Tibial nerve (tissue), 4 donors: ENCODE measurements at regions not wholly inside any gene's neighbourhood (a gene's known extent, or its start where the extent isn't known, plus 50 kb on each side); places are given as distances from the start of the nearest gene placed in this dataset.
"Not testable (repeated sequence)": the region's sequence is repeated elsewhere in the genome, so short reads cannot be mapped to it uniquely, and the experiment has no call there.

Source experiments
- DNase-seq, 2 donors: peaks; one replicate each; pipeline ENCODE4 v3.0.0-alpha.2; 2019; ENCODE audit warnings: low spot score in 2 of 2
- H3K27ac ChIP-seq, 4 donors: fragments of 200-600 bp; sonication (generic) in 3 of 4; one replicate each; pipeline ENCODE4 v1.5.1; 2017 to 2019; ENCODE audit warnings: mild to moderate bottlenecking in 1 of 4
- H3K27me3 ChIP-seq, 2 donors: fragments of 200-600 bp; sonication (generic) in 1 of 2; one replicate each; pipeline versions ENCODE4 v1.5.1 to v1.6.0; 2017 to 2019
- H3K36me3 ChIP-seq, 3 donors: fragments of 200-600 bp; sonication (generic); one replicate each; pipeline ENCODE4 v1.5.1; 2018 to 2019
- H3K4me1 ChIP-seq, 4 donors: fragments of 200-600 bp; sonication (generic) in 3 of 4; one replicate each; pipeline ENCODE4 v1.5.1; 2017 to 2019
- H3K4me3 ChIP-seq, 4 donors: fragments of 200-600 bp; sonication (generic) in 3 of 4; one replicate each; pipeline ENCODE4 v1.5.1; 2017 to 2019; ENCODE audit warnings: mild to moderate bottlenecking in 1 of 4, moderate library complexity in 1 of 4
- H3K9me3 ChIP-seq, 4 donors: fragments of 200-600 bp; sonication (generic) in 3 of 4; one replicate each; pipeline ENCODE4 v1.5.1; 2017 to 2019
- CTCF ChIP-seq, 5 experiments: fragments of 200-600 bp in 3 of 5; fragments of 450-650 bp in 2 of 5; sonication (generic) in 3 of 5; IDR thresholded peaks; one replicate each; pipeline ENCODE4 v1.5.1; 2016 to 2019; ENCODE audit warnings: antibody characterized with exemption in 5 of 5, mild to moderate bottlenecking in 3 of 5, moderate library complexity in 2 of 5
- EP300 ChIP-seq, 2 donors: sonication (generic); formaldehyde crosslinking; IDR thresholded peaks; one replicate each; pipeline ENCODE4 v1.6.1; 2017; ENCODE audit warnings: antibody characterized with exemption in 2 of 2, mild to moderate bottlenecking in 1 of 2
- POLR2A ChIP-seq, 2 donors: fragments of 450-650 bp; IDR thresholded peaks; one replicate each; pipeline ENCODE4 v1.6.1; 2017; ENCODE audit warnings: antibody characterized with exemption in 2 of 2, mild to moderate bottlenecking in 2 of 2, moderate library complexity in 2 of 2
- WGBS, 2 donors: methylation state at CpG; one replicate each; pipeline ENCODE4 v1.1.5; 2018; 5-methylcytosine and 5-hydroxymethylcytosine counted together

- Histone ChIP-seq H3K27me3 (no peaks in the 10 kb centered on the region), H3K4me1 (no peaks in the 10 kb centered on the region), H3K27ac (no peak overlapping the region), H3K36me3 (no peaks in the 10 kb centered on the region), H3K4me3 (no peak overlapping the region), H3K9me3 (no peaks in the 10 kb centered on the region)
- no peak for DNase-seq
- 78 to 80% methylated on average over 4 of the region's 4 CpGs for WGBS, 2 donors
- TF ChIP-seq POLR2A (IDR thresholded peaks at IDR 0.05) (no peak), EP300 (IDR thresholded peaks at IDR 0.05) (no peak), CTCF (IDR thresholded peaks at IDR 0.05) (no peak)
Observed at GRCh38 chr1:229908689-229909088, 158.3 kb upstream of the GALNT2 start.

- Histone ChIP-seq H3K27me3 (no peaks in the 10 kb centered on the region), H3K9me3 (no peaks in the 10 kb centered on the region), H3K27ac (no peak overlapping the region), H3K36me3 (no peaks in the 10 kb centered on the region), H3K4me1 (no peaks in the 10 kb centered on the region), H3K4me3 (no peak overlapping the region)
- DNase-seq = no peak
- 10 to 14% methylated on average over 1 of the region's 1 CpG for WGBS, 2 donors
- TF ChIP-seq POLR2A (IDR thresholded peaks at IDR 0.05) = no peak
- TF ChIP-seq CTCF (IDR thresholded peaks at IDR 0.05) = no peak
- no peak for TF ChIP-seq EP300 (IDR thresholded peaks at IDR 0.05)
Observed at GRCh38 chr1:229913489-229913888, 153.5 kb upstream of the GALNT2 start.

DNA sequence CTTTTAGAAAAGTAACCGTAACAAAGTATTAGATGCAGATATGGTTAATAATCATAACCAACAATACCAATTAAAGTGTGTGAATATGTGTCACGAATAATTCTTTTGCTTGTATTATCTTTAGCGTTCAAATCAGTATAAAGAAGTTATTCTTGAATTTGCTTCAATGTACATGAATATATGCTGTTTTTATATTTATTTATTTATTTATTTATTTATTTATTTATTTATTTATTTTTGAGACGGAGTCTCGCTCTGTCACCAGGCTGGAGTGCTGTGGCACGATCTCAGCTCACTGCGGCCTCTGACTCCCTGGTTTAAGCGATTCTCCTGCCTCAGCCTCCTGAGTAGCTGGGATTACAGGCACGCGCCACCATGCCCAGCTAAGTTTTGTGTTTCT, 147.6 kb upstream of the GALNT2 start:
- 97% methylated on average over 10 of the region's 10 CpGs for WGBS, 2 donors
- not testable (repeated sequence) for DNase-seq, H3K27me3 ChIP-seq, H3K4me1 ChIP-seq, H3K27ac ChIP-seq, H3K9me3 ChIP-seq, H3K4me3 ChIP-seq, H3K36me3 ChIP-seq

GRCh38 chr1:229920683-229921082, 146.4 kb upstream of the GALNT2 start:
- WGBS, 2 donors = 88 to 95% methylated on average over 2 of the region's 2 CpGs
- no peaks in the 10 kb centered on the region for H3K4me1 ChIP-seq
- H3K27me3 ChIP-seq = no peaks in the 10 kb centered on the region
- DNase-seq = no peak
- H3K27ac ChIP-seq = no peak overlapping the region
- no peak for TF ChIP-seq CTCF (IDR thresholded peaks at IDR 0.05)
- no peak for TF ChIP-seq EP300 (IDR thresholded peaks at IDR 0.05)
- no peak for TF ChIP-seq POLR2A (IDR thresholded peaks at IDR 0.05)
- no peaks in the 10 kb centered on the region for H3K36me3 ChIP-seq
- no peaks in the 10 kb centered on the region for H3K9me3 ChIP-seq
- H3K4me3 ChIP-seq = no peak overlapping the region

- no peaks in the 10 kb centered on the region for H3K9me3 ChIP-seq
- TF ChIP-seq EP300 (IDR thresholded peaks at IDR 0.05) (no peak), POLR2A (IDR thresholded peaks at IDR 0.05) (no peak)
- 88 to 94% methylated on average over 7 of the region's 7 CpGs for WGBS, 2 donors
- no peak overlapping the region for H3K27ac ChIP-seq
- H3K36me3 ChIP-seq = no peaks in the 10 kb centered on the region
- no peaks in the 10 kb centered on the region for H3K4me1 ChIP-seq
- no peaks in the 10 kb centered on the region for H3K27me3 ChIP-seq
- no peak overlapping the region for H3K4me3 ChIP-seq
- no peak for DNase-seq
Observed at GRCh38 chr1:229922249-229922648, 144.8 kb upstream of the GALNT2 start.

DNA sequence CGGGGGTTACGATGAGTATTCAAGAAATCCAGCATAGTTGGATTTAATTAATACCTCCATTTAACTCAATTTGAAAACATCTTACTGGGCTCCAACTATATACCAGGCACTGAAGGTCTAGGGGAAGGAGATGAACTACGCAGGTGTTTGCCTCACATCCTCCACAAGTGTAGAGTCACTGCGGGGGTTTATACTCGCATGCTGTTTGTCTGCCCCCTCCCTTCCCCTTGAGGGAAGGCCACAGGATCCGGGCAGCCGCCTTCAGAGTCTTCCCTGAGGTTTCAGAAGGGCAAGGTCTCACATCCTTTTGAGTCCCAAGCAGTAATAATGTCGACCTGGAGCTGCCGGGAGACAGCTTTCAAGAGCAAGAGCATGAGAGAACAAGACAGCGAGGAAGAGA, 142.4 kb upstream of the GALNT2 start:
- no peak overlapping the region for H3K4me3 ChIP-seq
- no peak for DNase-seq
- H3K9me3 ChIP-seq = no peaks in the 10 kb centered on the region
- TF ChIP-seq CTCF (IDR thresholded peaks at IDR 0.05) (no peak), POLR2A (IDR thresholded peaks at IDR 0.05) (no peak), EP300 (IDR thresholded peaks at IDR 0.05) (no peak)
- 69 to 72% methylated on average over 10 of the region's 10 CpGs for WGBS, 2 donors
- H3K27me3 ChIP-seq = no peaks in the 10 kb centered on the region
- no peaks in the 10 kb centered on the region for H3K4me1 ChIP-seq
- H3K36me3 ChIP-seq = no peaks in the 10 kb centered on the region
- H3K27ac ChIP-seq = no peak overlapping the region
